GM21825 (cell line): ENCODE measurements at regions not wholly inside any gene's neighbourhood (a gene's known extent, or its start where the extent isn't known, plus 50 kb on each side); places are given as distances from the start of the nearest gene placed in this dataset.
"Not testable (repeated sequence)": the region's sequence is repeated elsewhere in the genome, so short reads cannot be mapped to it uniquely, and the experiment has no call there.

ENCODE experiments used
- ATAC-seq: cut with Tn5 transposase; IDR thresholded peaks from one replicate; pipeline ENCODE4 v1.9.1; 2021; ENCODE audit warnings: mild to moderate bottlenecking, moderate library complexity; ENCODE audit not compliant: unreplicated experiment

- no peak for ATAC-seq
These were observed 378.9 kb downstream of the PREX1 start for GRCh38 chr20:48448666-48449600.

DNA sequence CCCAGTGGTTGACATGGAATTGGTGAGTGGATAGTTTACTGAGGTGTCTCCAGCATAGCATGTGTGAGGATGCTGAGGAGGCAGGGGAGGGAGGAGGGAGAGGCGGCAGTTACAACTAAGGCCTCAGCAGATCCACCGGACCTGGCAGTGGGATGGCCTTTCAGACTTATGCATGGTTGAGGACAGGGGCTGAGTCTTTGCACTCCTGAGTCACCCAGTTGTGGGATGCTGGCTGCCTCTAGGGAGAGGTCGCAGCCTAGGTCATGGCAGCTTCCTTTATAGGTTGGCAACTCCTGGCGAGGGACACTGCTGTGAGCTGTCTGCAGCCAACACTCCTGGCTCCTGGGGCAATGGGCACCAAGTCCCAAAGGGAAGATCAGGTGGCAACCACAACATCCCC, 380.3 kb downstream of the PREX1 start:
- ATAC-seq, result no peak

GRCh38 chr20:48445827-48446226, 382.0 kb downstream of the PREX1 start:
- ATAC-seq, result no peak

- no peak for ATAC-seq
These were observed 383.6 kb downstream of the PREX1 start for GRCh38 chr20:48444249-48444648.

- no peak for ATAC-seq
These were observed 386.9 kb downstream of the PREX1 start for GRCh38 chr20:48440916-48441315.

- ATAC-seq, result not testable (repeated sequence)
These were observed 387.5 kb downstream of the PREX1 start for GRCh38 chr20:48440261-48440660.

- ATAC-seq, result no peak
These were observed 390.7 kb downstream of the PREX1 start for GRCh38 chr20:48437146-48437545.

- not testable (repeated sequence) for ATAC-seq
These were observed 391.2 kb downstream of the PREX1 start for GRCh38 chr20:48436609-48437008.

- ATAC-seq, result no peak
These were observed 394.6 kb downstream of the PREX1 start for GRCh38 chr20:48433178-48433577.

DNA sequence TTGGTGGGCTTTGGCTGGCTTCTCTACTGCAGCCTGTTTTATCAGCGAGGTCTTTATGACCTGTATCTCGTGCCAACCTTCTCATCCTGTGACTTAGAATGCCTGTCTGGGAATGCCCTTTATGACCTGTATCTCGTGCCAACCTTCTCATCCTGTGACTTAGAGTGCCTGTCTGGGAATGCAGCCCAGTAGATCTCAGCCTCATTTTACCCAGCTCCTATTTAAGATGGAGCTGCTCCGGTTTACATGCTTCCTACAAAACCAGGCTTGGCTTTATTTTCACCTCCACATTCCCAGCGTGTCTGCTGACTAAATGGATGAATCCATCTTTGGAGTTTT, 395.3 kb downstream of the PREX1 start:
- ATAC-seq, result no peak

DNA sequence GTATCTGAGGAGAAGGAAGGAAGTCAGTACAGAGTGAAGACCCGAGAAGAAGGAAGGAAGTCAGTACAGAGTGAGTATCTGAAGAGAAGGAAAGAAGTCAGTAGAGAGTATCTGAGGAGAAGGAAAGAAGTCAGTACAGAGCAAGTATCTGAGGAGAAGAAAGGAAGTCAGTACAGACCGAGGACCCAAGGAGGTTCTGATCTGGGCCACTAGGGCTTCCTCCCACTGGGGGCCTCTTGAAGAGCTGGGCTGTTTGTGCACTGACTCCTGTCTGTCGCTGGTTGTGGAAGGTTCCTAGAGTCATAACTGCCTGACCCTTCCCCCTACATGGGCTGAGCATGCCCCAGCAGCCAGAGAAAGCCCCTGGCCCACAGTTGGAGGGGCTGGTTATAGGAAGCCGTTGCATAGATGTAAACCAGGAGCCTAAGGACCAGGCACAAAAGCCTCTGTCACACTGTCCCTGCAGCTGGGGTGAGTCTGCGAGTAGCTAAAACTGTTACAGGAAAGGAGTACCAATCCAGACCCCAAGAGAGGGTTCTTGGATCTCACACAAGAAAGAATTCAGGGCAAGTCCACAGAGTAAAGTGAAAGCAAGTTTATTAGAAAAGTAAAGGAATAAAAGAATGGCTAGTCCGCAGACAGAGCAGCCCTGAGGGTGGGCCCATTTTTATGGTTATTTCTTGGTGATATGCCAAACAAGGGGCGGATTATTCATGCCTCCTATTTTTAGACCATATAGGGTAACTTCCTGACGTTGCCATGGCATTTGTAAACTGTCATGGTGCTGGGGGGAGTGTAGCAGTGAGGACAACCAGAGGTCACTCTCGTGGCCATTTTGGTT, 395.9 kb downstream of the PREX1 start:
- no peak for ATAC-seq

- ATAC-seq, result no peak
These were observed 401.2 kb downstream of the PREX1 start for GRCh38 chr20:48426630-48427029.

- ATAC-seq, result no peak
These were observed 401.8 kb downstream of the PREX1 start for GRCh38 chr20:48425817-48426612.

DNA sequence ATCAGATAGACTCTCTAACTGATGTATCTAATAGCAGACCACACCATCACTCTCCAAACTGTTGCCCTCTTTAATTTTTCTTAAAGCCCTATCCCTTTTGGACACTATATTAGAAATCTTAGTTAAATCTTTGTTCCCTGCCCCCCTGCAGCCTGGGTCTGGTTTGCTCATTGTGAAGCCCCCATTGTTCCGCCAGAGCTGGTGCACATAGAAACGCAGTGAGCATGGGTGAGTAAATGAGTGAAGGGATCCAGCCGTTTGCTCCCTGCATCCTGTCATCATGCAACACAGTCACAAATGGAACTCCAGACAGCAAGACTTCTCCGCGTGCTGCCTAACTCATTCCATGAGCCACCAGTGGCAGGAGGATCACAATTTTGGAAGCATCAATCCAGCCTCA, 402.5 kb downstream of the PREX1 start:
- ATAC-seq, result no peak

- no peak for ATAC-seq
These were observed 405.4 kb downstream of the PREX1 start for GRCh38 chr20:48422242-48422960.

DNA sequence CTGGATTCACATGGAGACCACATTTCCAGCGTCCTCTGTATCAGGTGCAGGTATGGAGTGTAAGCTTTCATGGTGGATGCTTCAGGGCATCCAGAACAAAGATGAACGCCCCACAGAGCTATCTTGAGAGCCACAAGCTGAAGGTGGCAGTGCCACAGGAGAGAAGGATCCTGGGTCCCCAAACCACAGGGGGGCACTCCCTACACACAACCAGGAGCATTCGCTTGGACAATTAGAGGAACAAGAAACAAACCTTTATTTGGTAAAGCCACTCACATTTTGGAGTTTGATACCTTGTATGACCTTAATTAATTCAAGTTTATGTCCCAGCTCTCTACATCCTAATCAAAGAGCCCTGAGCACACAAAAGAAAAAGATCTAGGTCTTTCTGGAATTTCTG, 406.3 kb downstream of the PREX1 start:
- ATAC-seq, result no peak

DNA sequence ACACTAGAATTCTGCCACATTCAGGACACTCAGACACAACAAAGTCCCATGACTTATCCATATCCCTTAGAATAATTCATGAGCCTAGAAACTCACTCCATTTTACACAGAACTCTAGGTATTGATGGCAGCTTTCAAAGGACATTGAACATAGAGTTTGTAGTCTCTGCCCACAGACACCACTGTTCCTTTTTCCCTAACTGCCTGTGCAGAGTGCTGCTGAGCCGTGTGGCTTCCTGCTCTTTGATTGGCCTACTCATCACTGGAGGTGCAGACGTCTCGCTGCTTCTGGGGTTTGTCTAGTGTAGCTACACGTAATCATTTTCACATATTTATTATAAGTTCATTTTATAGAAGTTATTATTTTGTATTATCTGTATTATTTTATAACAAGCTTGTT, 407.6 kb downstream of the PREX1 start:
- no peak for ATAC-seq

GRCh38 chr20:48419173-48419572, 408.6 kb downstream of the PREX1 start:
- ATAC-seq, result no peak

GRCh38 chr20:48416002-48416401, 411.8 kb downstream of the PREX1 start:
- ATAC-seq, result no peak

DNA sequence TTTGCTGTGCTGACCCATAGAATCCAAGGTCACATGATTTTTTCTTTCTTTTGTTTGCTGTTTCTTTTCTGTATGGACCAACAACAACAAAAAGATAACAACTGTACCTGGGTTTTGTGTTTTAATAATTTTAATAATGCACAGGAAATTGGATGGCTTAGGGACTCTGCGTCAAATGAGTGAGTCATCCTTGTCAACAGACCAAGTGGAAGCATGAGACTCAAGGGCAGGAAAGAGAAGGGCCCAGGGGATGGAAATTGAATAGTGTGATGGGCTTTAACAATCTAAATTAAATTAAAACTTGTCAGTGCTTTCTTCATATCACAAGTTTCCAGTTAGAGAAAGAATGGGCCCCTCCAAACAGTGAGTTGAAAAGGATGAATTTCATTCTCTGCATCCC, 413.0 kb downstream of the PREX1 start:
- no peak for ATAC-seq
